ENCODE measurements at regions not wholly inside any gene's neighbourhood (a gene's known extent, or its start where the extent isn't known, plus 50 kb on each side); places are given as distances from the start of the nearest gene placed in this dataset.

GRCh38 chr20:61163031-61163430, 89.0 kb upstream of the CDH4 start:
- TF ChIP-seq CTCF (IDR thresholded peaks at IDR 0.05; ENCODE audit: insufficient read depth, low read depth, low read length) (no peak), EZH2 (IDR thresholded peaks at IDR 0.05; ENCODE audit: insufficient read depth, low read length) (no peak)

All from astrocyte (in vitro differentiated cells and primary cell).